ENCODE measurements at regions not wholly inside any gene's neighbourhood (a gene's known extent, or its start where the extent isn't known, plus 50 kb on each side); places are given as distances from the start of the nearest gene placed in this dataset.
"Not testable (repeated sequence)": the region's sequence is repeated elsewhere in the genome, so short reads cannot be mapped to it uniquely, and the experiment has no call there.

- DNase-seq (ENCODE audit: low read depth): no peak
- H3K4me3 ChIP-seq (ENCODE audit: low read depth, low read length): no peak overlapping the region
- no peak for TF ChIP-seq CTCF (IDR thresholded peaks at IDR 0.05; ENCODE audit: insufficient read depth, low read depth, low read length, missing control alignments)
Observed at GRCh38 chr13:109314101-109314500, 472.3 kb downstream of the IRS2 start.

GRCh38 chr13:109312399-109312798, 474.0 kb downstream of the IRS2 start:
- TF ChIP-seq CTCF (IDR thresholded peaks at IDR 0.05; ENCODE audit: insufficient read depth, low read depth, low read length, missing control alignments): no peak
- no peak overlapping the region for H3K4me3 ChIP-seq (ENCODE audit: low read depth, low read length)

GRCh38 chr13:109311431-109311976, 474.9 kb downstream of the IRS2 start:
- DNase-seq (ENCODE audit: low read depth); H3K4me3 ChIP-seq (ENCODE audit: low read depth, low read length): not testable (repeated sequence)

More at GRCh38 chr13:109312399-109312798, 474.0 kb downstream of the IRS2 start:
- no peak for DNase-seq (ENCODE audit: low read depth)

- DNase-seq (ENCODE audit: low read depth): no peak
- no peak for TF ChIP-seq CTCF (IDR thresholded peaks at IDR 0.05; ENCODE audit: insufficient read depth, low read depth, low read length, missing control alignments)
- H3K4me3 ChIP-seq (ENCODE audit: low read depth, low read length): no peak overlapping the region
Observed at GRCh38 chr13:109309625-109310363, 476.6 kb downstream of the IRS2 start.

- no peak for DNase-seq (ENCODE audit: low read depth)
- no peak for TF ChIP-seq CTCF (IDR thresholded peaks at IDR 0.05; ENCODE audit: insufficient read depth, low read depth, low read length, missing control alignments)
- H3K4me3 ChIP-seq (ENCODE audit: low read depth, low read length): no peak overlapping the region
Observed at GRCh38 chr13:109307027-109307426, 479.4 kb downstream of the IRS2 start.

- H3K4me3 ChIP-seq (ENCODE audit: low read depth, low read length): no peak overlapping the region
- TF ChIP-seq CTCF (IDR thresholded peaks at IDR 0.05; ENCODE audit: insufficient read depth, low read depth, low read length, missing control alignments): no peak
- DNase-seq (ENCODE audit: low read depth): no peak
Observed at GRCh38 chr13:109301726-109302125, 484.7 kb downstream of the IRS2 start.

- no peak overlapping the region for H3K4me3 ChIP-seq (ENCODE audit: low read depth, low read length)
- no peak for DNase-seq (ENCODE audit: low read depth)
- no peak for TF ChIP-seq CTCF (IDR thresholded peaks at IDR 0.05; ENCODE audit: insufficient read depth, low read depth, low read length, missing control alignments)
Observed at GRCh38 chr13:109301276-109301675, 485.1 kb downstream of the IRS2 start.

Data from GM12865 (cell line).